HG03378 (cell line): ENCODE measurements at regions not wholly inside any gene's neighbourhood (a gene's known extent, or its start where the extent isn't known, plus 50 kb on each side); places are given as distances from the start of the nearest gene placed in this dataset.
"Not testable (repeated sequence)": the region's sequence is repeated elsewhere in the genome, so short reads cannot be mapped to it uniquely, and the experiment has no call there.

Experiments used
- ATAC-seq: cut with Tn5 transposase; IDR thresholded peaks from one replicate; pipeline ENCODE4 v1.9.1; 2021; ENCODE audit warnings: mild to moderate bottlenecking, moderate library complexity; ENCODE audit not compliant: unreplicated experiment

GRCh38 chr21:16113052-16113715 lies 383.4 kb downstream of the USP25 start:
- ATAC-seq: no peak

GRCh38 chr21:16115461-16115860 lies 385.7 kb downstream of the USP25 start:
- no peak for ATAC-seq

DNA sequence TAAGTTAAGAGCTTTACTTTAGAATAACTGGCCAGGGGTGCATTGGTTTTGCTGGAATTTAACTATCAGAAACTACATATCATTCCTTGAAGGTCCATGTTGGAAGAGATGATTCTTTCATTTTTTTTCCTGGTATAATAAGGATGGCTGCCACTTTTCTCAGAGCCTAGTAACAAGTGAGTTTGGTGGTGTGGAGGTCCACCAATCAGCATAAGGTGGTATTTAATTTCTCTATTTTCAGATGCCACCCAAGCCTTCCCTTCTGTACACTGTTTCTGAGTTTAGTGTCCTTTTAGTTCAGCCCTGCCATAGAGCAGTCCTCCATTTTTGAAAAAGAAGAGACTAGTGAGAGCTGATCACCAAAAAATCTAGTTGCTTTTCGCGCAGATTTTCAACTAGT lies 386.3 kb downstream of the USP25 start:
- no peak for ATAC-seq

- ATAC-seq: no peak
These were observed 387.0 kb downstream of the USP25 start for GRCh38 chr21:16116798-16117197.

DNA sequence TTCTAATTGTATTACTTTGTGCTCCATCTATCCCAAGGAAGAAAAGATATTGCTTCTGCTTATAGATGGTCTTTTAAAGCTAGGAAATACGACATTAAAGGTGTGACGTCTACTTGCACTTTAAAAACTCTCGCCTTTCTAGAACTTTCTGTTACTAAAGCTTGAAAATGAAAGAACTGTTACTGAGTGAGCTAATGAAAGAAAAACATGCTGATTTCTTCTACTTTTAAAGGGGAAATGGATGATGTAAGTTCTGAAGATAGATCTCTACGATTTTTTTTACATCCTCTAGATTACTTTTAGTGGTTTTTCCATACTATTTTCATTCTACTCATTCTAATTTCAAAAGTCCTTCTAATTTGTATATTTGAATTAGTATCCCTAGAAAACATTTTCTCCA lies 387.5 kb downstream of the USP25 start:
- ATAC-seq: no peak

DNA sequence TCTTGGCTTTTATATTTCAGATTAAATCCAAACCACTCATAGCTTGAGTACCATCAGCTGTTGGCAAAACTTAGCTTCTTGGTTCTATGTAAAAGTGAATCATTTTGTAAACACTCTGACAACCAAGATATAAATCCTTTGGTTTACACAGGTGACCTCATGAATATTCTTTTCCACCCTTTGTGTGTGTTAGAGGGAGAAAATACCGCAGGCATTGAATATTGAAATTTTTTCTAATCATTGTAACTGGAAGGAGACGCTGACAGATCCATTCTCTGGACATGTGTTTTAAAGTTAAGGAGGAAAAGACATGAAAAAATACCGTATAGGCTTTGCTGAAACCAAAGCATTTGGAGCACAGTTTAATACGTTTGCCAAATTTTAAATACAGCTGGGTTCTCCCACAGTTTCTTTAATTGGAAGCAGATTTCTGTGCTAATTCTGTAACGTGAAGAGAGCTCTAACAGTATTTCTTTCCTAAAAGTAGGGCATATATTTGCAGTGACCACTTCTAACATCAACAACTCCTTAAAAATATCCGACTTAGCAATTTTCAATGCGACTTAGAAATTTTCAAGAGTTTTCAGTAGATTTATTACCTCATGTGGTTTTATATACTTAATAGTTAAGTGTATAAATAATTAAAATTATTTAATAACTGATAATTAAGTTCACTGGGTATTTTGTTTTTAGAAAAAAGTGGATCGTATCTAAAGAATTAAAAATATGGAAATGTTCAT lies 388.2 kb downstream of the USP25 start:
- ATAC-seq: no peak

- ATAC-seq: no peak
These were observed 394.8 kb downstream of the USP25 start for GRCh38 chr21:16124378-16125138.

- ATAC-seq: no peak
These were observed 395.5 kb downstream of the USP25 start for GRCh38 chr21:16125274-16125673.

GRCh38 chr21:16132453-16132852 lies 402.7 kb downstream of the USP25 start:
- not testable (repeated sequence) for ATAC-seq

DNA sequence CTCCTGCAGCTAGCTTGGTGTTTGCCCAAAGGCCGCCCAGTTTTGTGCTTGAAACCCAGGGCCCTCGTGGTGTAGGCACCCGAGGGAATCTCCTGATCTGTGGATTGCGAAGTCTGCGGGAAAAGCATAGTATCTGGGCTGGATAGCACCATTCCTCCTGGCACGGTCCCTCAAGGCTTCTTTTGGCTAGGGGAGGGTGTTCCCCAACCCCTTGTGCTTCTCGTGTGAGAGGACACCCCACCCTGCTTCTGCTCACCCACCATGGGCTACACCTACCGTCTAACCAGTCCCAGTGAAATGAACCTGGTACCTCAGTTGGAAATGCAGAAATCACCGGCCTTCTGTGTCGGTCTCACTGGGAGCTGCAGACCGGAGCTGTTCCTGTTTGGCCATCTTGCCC lies 403.5 kb downstream of the USP25 start:
- no peak for ATAC-seq

GRCh38 chr21:16134134-16134533 lies 404.4 kb downstream of the USP25 start:
- no peak for ATAC-seq

GRCh38 chr21:16137106-16137505 lies 407.3 kb downstream of the USP25 start:
- no peak for ATAC-seq

- no peak for ATAC-seq
These were observed 415.3 kb downstream of the USP25 start for GRCh38 chr21:16145052-16145451.

- no peak for ATAC-seq
These were observed 415.7 kb downstream of the USP25 start for GRCh38 chr21:16145479-16145878.

GRCh38 chr21:16154321-16154720 lies 424.5 kb downstream of the USP25 start:
- ATAC-seq: no peak

DNA sequence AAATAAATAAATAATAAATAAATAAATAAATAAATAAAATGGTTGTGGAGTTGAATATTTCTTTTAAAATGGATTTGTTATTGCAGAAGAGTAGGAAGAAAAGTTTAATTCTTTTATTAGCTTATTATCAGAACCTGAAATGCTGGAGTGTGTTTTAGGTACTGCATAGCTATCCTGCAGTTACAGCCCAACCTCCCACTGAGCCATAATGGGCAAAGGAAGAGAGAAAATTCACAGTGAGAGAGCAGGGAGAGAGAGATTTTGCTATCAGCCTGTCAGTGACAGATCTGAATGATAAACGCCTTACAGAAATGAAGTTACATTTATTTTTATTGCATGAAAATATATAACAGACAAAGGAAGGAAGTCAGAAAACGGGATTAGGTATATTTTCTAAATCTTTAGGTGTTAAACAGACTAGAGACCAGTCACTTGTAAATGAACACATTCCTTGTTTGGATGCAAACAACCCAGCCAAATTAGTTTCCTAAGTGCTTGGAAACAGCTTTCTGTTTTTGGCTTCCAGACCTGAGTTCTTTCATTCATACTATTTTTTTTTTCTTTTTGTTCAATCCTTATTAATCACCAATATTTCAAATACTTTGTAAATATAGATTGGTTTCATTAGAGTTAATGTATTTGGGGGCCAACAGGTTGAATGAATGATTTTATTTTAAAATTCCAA lies 425.3 kb downstream of the USP25 start:
- no peak for ATAC-seq

DNA sequence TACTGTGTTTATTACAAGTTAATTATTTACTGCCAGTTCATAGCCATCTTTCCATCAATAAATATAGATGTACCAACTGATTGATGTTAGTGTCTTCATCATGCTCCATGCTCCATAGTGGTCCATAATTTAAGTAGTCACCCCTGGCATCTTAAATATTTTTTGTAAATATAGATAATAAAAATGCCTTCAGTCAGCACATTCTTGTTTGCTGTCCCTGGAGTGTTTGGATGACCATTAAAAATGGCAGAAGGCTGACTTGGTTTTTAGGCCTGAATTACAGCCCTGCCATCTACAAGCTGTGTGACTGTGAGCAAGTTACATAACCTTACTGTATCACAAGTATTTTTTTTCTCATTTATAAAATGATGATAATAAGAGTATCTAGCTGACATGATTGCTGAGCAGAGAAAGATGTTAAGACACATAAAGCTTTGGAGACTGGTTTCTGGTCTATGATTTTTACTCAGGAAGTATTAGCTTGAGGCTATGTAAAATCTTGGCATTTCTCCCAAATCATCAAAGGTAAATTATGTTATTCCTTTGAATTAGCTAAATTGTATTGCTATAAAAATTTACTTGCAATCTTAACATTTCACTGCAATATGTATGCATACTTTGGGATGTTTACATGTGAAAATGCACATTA lies 427.2 kb downstream of the USP25 start:
- no peak for ATAC-seq

GRCh38 chr21:16159213-16159970 lies 429.6 kb downstream of the USP25 start:
- no peak for ATAC-seq

DNA sequence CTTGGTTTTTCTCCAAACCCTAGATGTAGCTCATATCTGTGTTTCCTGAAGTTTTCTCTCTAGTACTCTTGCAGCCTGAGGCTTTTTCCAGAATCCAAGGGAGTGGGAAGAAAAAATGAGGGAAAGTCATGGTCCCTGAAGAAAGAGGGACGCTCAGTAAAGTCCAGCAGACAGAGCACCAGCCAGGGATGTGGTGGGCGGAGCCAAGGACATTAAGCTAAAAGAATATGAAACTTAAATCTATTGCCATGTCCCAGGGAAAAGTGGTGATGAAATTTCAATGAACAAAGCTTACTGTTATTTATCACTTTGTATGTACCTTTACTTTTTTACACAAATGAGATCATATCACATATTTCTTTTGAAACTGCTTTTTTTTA lies 430.2 kb downstream of the USP25 start:
- ATAC-seq: no peak

- no peak for ATAC-seq
These were observed 433.2 kb downstream of the USP25 start for GRCh38 chr21:16162953-16163352.
